ENCODE measurements at regions not wholly inside any gene's neighbourhood (a gene's known extent, or its start where the extent isn't known, plus 50 kb on each side); places are given as distances from the start of the nearest gene placed in this dataset.

DNA sequence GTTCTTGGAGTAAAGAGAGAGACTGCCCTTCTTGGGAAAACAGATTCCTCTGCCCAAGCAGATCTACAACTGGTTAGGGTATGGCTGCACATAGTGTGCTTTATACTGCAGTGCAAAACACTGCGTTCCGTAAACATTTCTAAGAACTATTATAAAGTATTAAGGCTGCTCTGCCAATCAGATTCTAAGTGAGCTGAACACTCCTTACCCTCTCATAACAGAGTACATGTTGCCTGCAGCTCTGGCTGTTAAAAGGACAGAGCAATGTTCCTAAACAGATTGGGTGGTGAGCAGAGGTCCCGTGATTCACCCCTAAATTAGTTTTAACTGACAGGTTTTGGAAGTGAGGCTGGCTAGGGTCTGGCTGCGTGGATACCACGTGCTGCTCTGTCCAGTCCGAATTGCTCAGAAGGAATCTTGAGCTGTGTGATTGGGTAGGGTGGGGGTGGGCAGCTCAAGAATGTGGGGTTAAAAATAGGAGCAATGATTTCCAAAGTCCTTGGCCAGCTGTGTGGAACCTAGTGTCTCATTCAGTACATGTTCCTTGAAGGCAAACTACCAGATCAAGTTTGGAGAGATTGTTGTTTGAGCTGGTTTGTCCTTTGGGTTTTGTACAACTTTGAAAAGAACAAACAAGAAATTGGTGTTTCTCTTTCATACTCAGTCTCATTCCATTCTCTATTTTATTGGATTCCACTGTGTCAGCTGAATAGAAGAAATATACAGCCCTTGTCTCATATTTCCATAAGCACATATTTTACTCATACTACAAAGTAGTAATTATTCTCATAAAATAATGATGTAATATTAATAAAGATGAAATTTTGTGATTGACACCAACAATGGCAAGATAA is 497.6 kb upstream of the CD180 start:
- Histone ChIP-seq H3K4me2 (ENCODE audit: insufficient read depth, low read length) (no peak overlapping the region), H2AFZ (ENCODE audit: low read depth, low read length) (no peak overlapping the region), H3K36me3 (ENCODE audit: control insufficient read depth in 2 of 2, extremely low read depth in 1 of 2, insufficient read depth in 2 of 2, low read length in 2 of 2) (no peaks in the 10 kb centered on the region), H3K9ac (replicated peaks; ENCODE audit: extremely low read depth, insufficient read depth, low read length) (no peak overlapping the region), H3K27ac (ENCODE audit: insufficient read depth, low read depth, low read length) (no peak overlapping the region), H3K4me1 (ENCODE audit: control insufficient read depth, extremely low read depth, insufficient read depth, low read length) (no peaks in the 10 kb centered on the region), H3K9me1 (replicated peaks; ENCODE audit: control insufficient read depth, extremely low read depth, insufficient read depth, low read length) (no peaks in the 10 kb centered on the region), H3K4me3 (replicated peaks in 1 of 3; ENCODE audit: insufficient read depth in 1 of 3, low read depth in 1 of 3, low read length in 3 of 3) (no peak overlapping the region), H3K79me2 (ENCODE audit: control insufficient read depth, insufficient read depth, low read length) (no peaks in the 10 kb centered on the region), H3K27me3 (ENCODE audit: control insufficient read depth in 2 of 2, insufficient read depth in 2 of 2, low read length in 2 of 2) (no peaks in the 10 kb centered on the region), H4K20me1 (replicated peaks; ENCODE audit: control insufficient read depth, extremely low read depth, insufficient read depth, low read length) (no peaks in the 10 kb centered on the region), H3K9me3 (replicated peaks; ENCODE audit: control insufficient read depth, insufficient read depth, low read length) (no peaks in the 10 kb centered on the region)
- BruUV-seq (replicated peaks): no TSS peak
- TF ChIP-seq JUN (IDR thresholded peaks at IDR 0.05; ENCODE audit: borderline replicate concordance, insufficient read depth, insufficient read length, low read depth) (no peak), GATA2 (IDR thresholded peaks at IDR 0.05; ENCODE audit: insufficient read depth, insufficient read length, low read depth, low read length) (no peak), MYC (IDR thresholded peaks at IDR 0.05; ENCODE audit: low read depth, low read length) (no peak), POLR2A (IDR thresholded peaks at IDR 0.05; ENCODE audit: low read depth, low read length) (no peak), EZH2 (IDR thresholded peaks at IDR 0.05; ENCODE audit: borderline replicate concordance, low read depth, low read length, severe bottlenecking) (no peak), FOS (IDR thresholded peaks at IDR 0.05; ENCODE audit: borderline replicate concordance, insufficient read depth, low read length) (no peak), POLR2AphosphoS5 (IDR thresholded peaks at IDR 0.05; ENCODE audit: insufficient read depth, low read depth, low read length) (no peak)
- TF ChIP-seq, protein P1, sequence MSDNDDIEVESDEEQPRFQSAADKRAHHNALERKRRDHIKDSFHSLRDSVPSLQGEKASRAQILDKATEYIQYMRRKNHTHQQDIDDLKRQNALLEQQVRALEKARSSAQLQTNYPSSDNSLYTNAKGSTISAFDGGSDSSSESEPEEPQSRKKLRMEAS (IDR thresholded peaks at IDR 0.05; ENCODE audit: insufficient read depth, insufficient read length): no peak
- TF ChIP-seq, protein P2, sequence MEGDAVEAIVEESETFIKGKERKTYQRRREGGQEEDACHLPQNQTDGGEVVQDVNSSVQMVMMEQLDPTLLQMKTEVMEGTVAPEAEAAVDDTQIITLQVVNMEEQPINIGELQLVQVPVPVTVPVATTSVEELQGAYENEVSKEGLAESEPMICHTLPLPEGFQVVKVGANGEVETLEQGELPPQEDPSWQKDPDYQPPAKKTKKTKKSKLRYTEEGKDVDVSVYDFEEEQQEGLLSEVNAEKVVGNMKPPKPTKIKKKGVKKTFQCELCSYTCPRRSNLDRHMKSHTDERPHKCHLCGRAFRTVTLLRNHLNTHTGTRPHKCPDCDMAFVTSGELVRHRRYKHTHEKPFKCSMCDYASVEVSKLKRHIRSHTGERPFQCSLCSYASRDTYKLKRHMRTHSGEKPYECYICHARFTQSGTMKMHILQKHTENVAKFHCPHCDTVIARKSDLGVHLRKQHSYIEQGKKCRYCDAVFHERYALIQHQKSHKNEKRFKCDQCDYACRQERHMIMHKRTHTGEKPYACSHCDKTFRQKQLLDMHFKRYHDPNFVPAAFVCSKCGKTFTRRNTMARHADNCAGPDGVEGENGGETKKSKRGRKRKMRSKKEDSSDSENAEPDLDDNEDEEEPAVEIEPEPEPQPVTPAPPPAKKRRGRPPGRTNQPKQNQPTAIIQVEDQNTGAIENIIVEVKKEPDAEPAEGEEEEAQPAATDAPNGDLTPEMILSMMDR (IDR thresholded peaks at IDR 0.05; ENCODE audit: extremely low read depth in 1 of 2, insufficient read depth in 1 of 2, low read depth in 1 of 2, low read length in 2 of 2): no peak
- FAIRE-seq (no peak), DNase-seq (ENCODE audit: low read depth, low spot score) (no peak)
- intact Hi-C loops (cut with micrococcal nuclease): no loop called here
- CTCF ChIA-PET: no interaction called here
- dilution Hi-C loops (cut with MboI; ENCODE audit: extremely low pct_ligation_motif_present, low sequenced_read_pairs): no loop called here
- POLR2A ChIA-PET: no interaction called here

Data from endothelial cell of umbilical vein (primary cell).